ENCODE measurements at regions not wholly inside any gene's neighbourhood (a gene's known extent, or its start where the extent isn't known, plus 50 kb on each side); places are given as distances from the start of the nearest gene placed in this dataset.

DNA sequence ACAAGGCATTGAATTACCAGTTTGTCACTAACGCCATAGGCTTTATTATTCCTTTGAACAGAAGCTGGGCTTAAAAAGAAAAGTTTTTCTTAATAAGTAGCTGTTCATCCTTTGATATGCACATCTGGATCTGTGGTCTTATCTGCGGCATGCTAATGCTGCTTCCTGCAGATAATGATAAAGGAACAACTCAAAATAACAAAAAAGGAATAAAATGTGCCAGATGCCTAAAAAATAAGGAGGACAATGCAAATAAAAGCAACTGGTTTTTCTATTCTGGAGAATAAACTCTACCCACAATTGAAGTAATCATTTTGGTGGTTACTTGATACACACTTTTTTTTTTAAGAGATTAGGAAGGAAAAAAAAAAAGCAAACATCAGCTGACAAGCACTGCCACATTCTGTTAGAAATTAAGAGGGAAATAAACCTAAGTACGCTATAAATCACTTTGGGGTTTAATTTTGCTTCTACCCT is 156.8 kb upstream of the SALL4 start:
- TF ChIP-seq SUZ12 (IDR thresholded peaks at IDR 0.05; ENCODE audit: extremely low read depth, insufficient read depth, insufficient read length) (no peak), YY1 (IDR thresholded peaks at IDR 0.05; ENCODE audit: insufficient read depth, insufficient read length) (no peak)

Data from NT2/D1 (cell line).